BJ (cell line): ENCODE measurements at regions not wholly inside any gene's neighbourhood (a gene's known extent, or its start where the extent isn't known, plus 50 kb on each side); places are given as distances from the start of the nearest gene placed in this dataset.
A peak's percentile ranks its signal among the peaks of the same experiment; 100 is the strongest.

ENCODE experiments used
- CTCF ChIA-PET: fragments of 350-600 bp; formaldehyde crosslinking; extraction: SDS; loops from one replicate; lab custom pipeline; 2021; ENCODE audit warnings: antibody characterized with exemption, inconsistent platforms; lab: Yijun Ruan, JAX
- POLR2A ChIA-PET: fragments of 300-600 bp; sonication (Branson Sonifier 250); formaldehyde crosslinking; extraction: SDS; loops from one replicate; lab custom pipeline; 2021; ENCODE audit warnings: antibody characterized with exemption; lab: Charles Lee
- DNase-seq: peaks from one replicate; pipeline ENCODE4 v3.0.0-alpha.2; 2011; ENCODE audit warnings: low read depth
- H3K27me3 ChIP-seq: 2 replicates; pipeline ENCODE4 v1.6.0; 2011; ENCODE audit warnings: low read length; ENCODE audit not compliant: control insufficient read depth, insufficient read depth
- H3K36me3 ChIP-seq: 2 replicates; pipeline ENCODE4 v1.5.1; 2011; ENCODE audit warnings: low read length; ENCODE audit not compliant: control insufficient read depth, insufficient read depth
- H3K4me3 ChIP-seq: 2 replicates; pipeline ENCODE4 v1.5.1; 2011; ENCODE audit warnings: low read depth, mild to moderate bottlenecking, control low read depth, low read length
- CTCF ChIP-seq: IDR thresholded peaks from 2 replicates; pipeline ENCODE4 v1.5.1; 2011; ENCODE audit warnings: low read depth, mild to moderate bottlenecking, control low read depth, inconsistent platforms, low read length, moderate library complexity; ENCODE audit not compliant: insufficient read depth

GRCh38 chr2:71744781-71745180 lies 291.4 kb downstream of the DYSF start:
- POLR2A ChIA-PET: no interaction called here
- Histone ChIP-seq H3K36me3 (no peaks in the 10 kb centered on the region), H3K4me3 (no peak overlapping the region), H3K27me3 (no peaks in the 10 kb centered on the region)
- no peak for TF ChIP-seq CTCF
- DNase-seq: no peak
- CTCF ChIA-PET: interaction anchor here (1.7 kb wide), 1 partner anchor 10 kb away, joined by 7 read pairs; no protein-coding TSS in a partner anchor

GRCh38 chr2:71743995-71744675 lies 290.8 kb downstream of the DYSF start:
- TF ChIP-seq CTCF: no peak
- CTCF ChIA-PET: interaction anchor here (1.7 kb wide), 1 partner anchor 11 kb away, joined by 7 read pairs; no protein-coding TSS in a partner anchor
- POLR2A ChIA-PET: no interaction called here
- H3K27me3 ChIP-seq: no peaks in the 10 kb centered on the region
- no peak overlapping the region for H3K4me3 ChIP-seq
- no peaks in the 10 kb centered on the region for H3K36me3 ChIP-seq
- no peak for DNase-seq

- ChIA-PET POLR2A (no interaction called here), CTCF (no interaction called here)
- no peak for TF ChIP-seq CTCF
- Histone ChIP-seq H3K27me3 (peaks cover 2% of the 10 kb centered on the region; the same call in 1 of the 2 replicates), H3K36me3 (no peaks in the 10 kb centered on the region), H3K4me3 (no peak overlapping the region)
- peak; percentile 87 for DNase-seq
These were observed 289.7 kb downstream of the DYSF start for GRCh38 chr2:71742953-71743601.

GRCh38 chr2:71736986-71737385 lies 283.6 kb downstream of the DYSF start:
- Histone ChIP-seq H3K4me3 (no peak overlapping the region), H3K36me3 (no peaks in the 10 kb centered on the region), H3K27me3 (peaks cover 9% of the 10 kb centered on the region)
- ChIA-PET POLR2A (no interaction called here), CTCF (no interaction called here)
- DNase-seq: no peak
- no peak for TF ChIP-seq CTCF

- POLR2A ChIA-PET: no interaction called here
- no peak overlapping the region for H3K4me3 ChIP-seq
- CTCF ChIA-PET: interaction anchor here (1.1 kb wide), 1 partner anchor 126 kb away, joined by 3 read pairs; no protein-coding TSS in a partner anchor
- no peaks in the 10 kb centered on the region for H3K36me3 ChIP-seq
- no peak for DNase-seq
- H3K27me3 ChIP-seq: peaks cover 11% of the 10 kb centered on the region
- TF ChIP-seq CTCF: no peak
These were observed 282.9 kb downstream of the DYSF start for GRCh38 chr2:71736091-71736861.
